H1 (cell line): ENCODE measurements at regions not wholly inside any gene's neighbourhood (a gene's known extent, or its start where the extent isn't known, plus 50 kb on each side); places are given as distances from the start of the nearest gene placed in this dataset.

ENCODE experiments used
- RXRA ChIP-seq: IDR thresholded peaks from 2 replicates; pipeline ENCODE4 v1.6.1; 2011; ENCODE audit warnings: low read depth, mild to moderate bottlenecking, low read length, moderate library complexity; ENCODE audit not compliant: insufficient read depth
- TAF7 ChIP-seq: optimal IDR thresholded peaks from 2 replicates; pipeline ENCODE3; 2011; ENCODE audit warnings: low read depth, mild to moderate bottlenecking, inconsistent platforms, low read length, moderate library complexity, borderline replicate concordance
- TCF12 ChIP-seq: IDR thresholded peaks from 2 replicates; pipeline ENCODE4 v1.6.1; 2011; ENCODE audit warnings: low read depth, mild to moderate bottlenecking, low read length
- TF ChIP-seq, protein P1 (sequence below): IDR thresholded peaks from 2 replicates; pipeline ENCODE4 v1.6.1; 2011; ENCODE audit warnings: low read length, improper control_type of control experiment

DNA sequence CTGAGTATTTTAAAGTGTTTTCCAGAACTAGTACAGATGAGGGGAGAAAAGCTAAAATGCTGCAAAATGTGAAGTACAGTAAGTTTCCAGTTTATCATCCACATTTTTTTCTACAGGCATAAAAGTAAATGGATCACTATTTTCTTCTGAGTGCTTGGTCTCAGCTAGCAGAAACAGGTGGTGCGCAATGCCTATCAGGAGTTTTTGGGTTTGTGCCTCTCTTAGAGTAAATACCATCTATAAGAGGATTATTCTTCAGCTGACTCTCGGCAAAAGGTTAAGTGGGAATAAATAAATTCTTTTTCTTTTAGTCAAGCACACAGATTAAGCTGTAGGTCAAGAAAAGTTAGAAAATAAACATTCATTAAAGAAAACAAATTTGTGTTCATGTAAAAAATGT, 1027.7 kb downstream of the PLOD2 start (continued):
- TF ChIP-seq RXRA (no peak), TAF7 (no peak), TCF12 (no peak)
- TF ChIP-seq, protein P1, sequence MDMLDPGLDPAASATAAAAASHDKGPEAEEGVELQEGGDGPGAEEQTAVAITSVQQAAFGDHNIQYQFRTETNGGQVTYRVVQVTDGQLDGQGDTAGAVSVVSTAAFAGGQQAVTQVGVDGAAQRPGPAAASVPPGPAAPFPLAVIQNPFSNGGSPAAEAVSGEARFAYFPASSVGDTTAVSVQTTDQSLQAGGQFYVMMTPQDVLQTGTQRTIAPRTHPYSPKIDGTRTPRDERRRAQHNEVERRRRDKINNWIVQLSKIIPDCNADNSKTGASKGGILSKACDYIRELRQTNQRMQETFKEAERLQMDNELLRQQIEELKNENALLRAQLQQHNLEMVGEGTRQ, result no peak
